ENCODE measurements at regions not wholly inside any gene's neighbourhood (a gene's known extent, or its start where the extent isn't known, plus 50 kb on each side); places are given as distances from the start of the nearest gene placed in this dataset.

DNA sequence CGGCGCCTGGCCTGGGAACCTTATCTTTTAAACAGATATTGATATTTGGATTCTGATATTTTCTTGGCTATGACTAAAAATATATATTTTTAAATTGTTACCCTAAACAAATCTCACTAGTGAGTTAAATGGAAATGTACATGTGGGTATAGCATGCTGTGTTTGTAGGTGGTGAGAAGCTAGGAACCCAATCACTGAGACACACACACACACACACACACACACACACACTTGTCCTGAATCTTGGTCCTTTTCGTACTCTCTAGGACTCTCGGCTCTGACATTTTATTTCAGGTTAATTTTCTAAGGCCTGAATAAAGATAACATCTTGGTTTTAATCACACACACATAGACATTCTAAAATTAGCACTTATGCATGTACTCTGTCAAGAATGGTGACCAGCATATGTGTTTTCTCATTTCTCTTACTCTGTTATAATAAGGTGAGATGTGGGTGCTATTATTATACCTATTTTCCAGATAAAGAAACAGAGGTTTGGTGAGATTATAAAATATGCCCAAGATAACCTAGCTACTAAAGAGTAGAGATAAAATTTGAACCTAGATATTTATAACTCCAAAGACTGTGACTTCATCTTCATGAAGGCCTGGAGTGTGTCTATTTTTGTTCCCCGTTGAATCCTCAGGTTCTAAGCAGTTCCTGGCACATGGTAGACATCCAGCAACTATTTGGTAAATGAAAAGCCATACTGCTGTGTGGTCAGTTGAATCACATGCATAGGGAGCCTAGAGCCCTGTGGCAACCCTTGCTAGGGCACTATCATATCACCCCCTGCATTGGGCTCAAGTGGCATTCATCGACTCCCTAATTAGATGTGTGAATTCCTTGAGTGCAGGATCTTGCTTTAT lies 85.0 kb upstream of the RAB3GAP2 start:
- TF ChIP-seq, protein P1, sequence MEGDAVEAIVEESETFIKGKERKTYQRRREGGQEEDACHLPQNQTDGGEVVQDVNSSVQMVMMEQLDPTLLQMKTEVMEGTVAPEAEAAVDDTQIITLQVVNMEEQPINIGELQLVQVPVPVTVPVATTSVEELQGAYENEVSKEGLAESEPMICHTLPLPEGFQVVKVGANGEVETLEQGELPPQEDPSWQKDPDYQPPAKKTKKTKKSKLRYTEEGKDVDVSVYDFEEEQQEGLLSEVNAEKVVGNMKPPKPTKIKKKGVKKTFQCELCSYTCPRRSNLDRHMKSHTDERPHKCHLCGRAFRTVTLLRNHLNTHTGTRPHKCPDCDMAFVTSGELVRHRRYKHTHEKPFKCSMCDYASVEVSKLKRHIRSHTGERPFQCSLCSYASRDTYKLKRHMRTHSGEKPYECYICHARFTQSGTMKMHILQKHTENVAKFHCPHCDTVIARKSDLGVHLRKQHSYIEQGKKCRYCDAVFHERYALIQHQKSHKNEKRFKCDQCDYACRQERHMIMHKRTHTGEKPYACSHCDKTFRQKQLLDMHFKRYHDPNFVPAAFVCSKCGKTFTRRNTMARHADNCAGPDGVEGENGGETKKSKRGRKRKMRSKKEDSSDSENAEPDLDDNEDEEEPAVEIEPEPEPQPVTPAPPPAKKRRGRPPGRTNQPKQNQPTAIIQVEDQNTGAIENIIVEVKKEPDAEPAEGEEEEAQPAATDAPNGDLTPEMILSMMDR (IDR thresholded peaks at IDR 0.05): no peak
- DNase-seq (ENCODE audit: extremely low spot score, unreplicated experiment): no peak
- Mint-ChIP-seq H3K4me3 (ENCODE audit: unreplicated experiment) (no peak overlapping the region), H3K4me1 (ENCODE audit: unreplicated experiment) (no peaks in the 10 kb centered on the region), H3K27ac (ENCODE audit: unreplicated experiment) (no peak overlapping the region), H3K36me3 (ENCODE audit: unreplicated experiment) (no peaks in the 10 kb centered on the region), H3K27me3 (ENCODE audit: unreplicated experiment) (peaks cover 7% of the 10 kb centered on the region), H3K9me3 (ENCODE audit: unreplicated experiment) (no peaks in the 10 kb centered on the region)

DNA sequence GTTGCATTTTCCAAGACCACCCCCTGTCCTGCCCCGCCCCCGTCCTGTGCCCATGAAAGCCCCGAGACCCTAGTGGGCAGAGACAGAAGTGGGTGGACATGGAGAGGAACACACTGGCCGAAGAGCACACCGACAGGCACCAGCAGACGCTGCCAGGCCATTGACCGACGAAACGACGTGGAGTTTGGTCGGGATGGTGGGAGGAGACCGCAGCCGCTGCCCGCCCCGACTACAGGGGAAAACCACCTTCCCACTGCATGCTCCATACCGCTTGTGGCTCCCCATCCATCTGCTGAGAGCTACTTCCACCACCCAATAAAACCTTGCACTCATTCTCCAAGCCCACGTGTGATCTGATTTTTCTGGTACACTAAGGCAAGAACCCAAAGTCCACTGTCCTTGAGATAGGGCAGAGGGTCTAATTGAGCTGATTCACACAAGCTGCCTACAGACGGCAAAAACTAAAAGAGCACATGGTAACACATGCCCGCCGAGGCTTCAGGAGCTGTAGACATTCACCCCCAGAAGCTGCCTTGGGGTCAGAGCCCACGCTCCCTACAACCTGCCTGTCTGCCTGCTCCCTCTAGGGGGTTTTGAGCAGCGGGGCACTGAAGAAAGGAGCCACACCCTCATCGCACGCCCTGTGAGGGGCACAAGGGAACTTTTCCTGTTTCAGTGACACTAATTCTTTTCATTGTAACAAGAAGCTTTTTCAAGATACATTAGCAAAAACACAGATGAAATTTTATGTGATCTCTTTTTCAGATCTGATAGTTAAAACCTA lies 81.2 kb upstream of the RAB3GAP2 start:
- TF ChIP-seq, protein P1 (IDR thresholded peaks at IDR 0.05): no peak
- Mint-ChIP-seq H3K4me1 (ENCODE audit: unreplicated experiment) (no peaks in the 10 kb centered on the region), H3K4me3 (ENCODE audit: unreplicated experiment) (no peak overlapping the region), H3K27ac (ENCODE audit: unreplicated experiment) (no peak overlapping the region), H3K27me3 (ENCODE audit: unreplicated experiment) (peaks cover 21% of the 10 kb centered on the region), H3K36me3 (ENCODE audit: unreplicated experiment) (no peaks in the 10 kb centered on the region), H3K9me3 (ENCODE audit: unreplicated experiment) (no peaks in the 10 kb centered on the region)
- DNase-seq (ENCODE audit: extremely low spot score, unreplicated experiment): no peak

GRCh38 chr1:220348211-220348610 lies 76.0 kb upstream of the RAB3GAP2 start:
- H3K9me3 Mint-ChIP-seq (ENCODE audit: unreplicated experiment): no peaks in the 10 kb centered on the region
- H3K27me3 Mint-ChIP-seq (ENCODE audit: unreplicated experiment): peaks cover 25% of the 10 kb centered on the region
- no peaks in the 10 kb centered on the region for H3K36me3 Mint-ChIP-seq (ENCODE audit: unreplicated experiment)
- no peaks in the 10 kb centered on the region for H3K4me1 Mint-ChIP-seq (ENCODE audit: unreplicated experiment)
- no peak overlapping the region for H3K27ac Mint-ChIP-seq (ENCODE audit: unreplicated experiment)
- no peak for DNase-seq (ENCODE audit: extremely low spot score, unreplicated experiment)
- TF ChIP-seq, protein P1 (IDR thresholded peaks at IDR 0.05): no peak
- no peak overlapping the region for H3K4me3 Mint-ChIP-seq (ENCODE audit: unreplicated experiment)

GRCh38 chr1:220347654-220348175 lies 75.5 kb upstream of the RAB3GAP2 start:
- Mint-ChIP-seq H3K27me3 (ENCODE audit: unreplicated experiment) (peaks cover 25% of the 10 kb centered on the region), H3K4me3 (ENCODE audit: unreplicated experiment) (no peak overlapping the region), H3K9me3 (ENCODE audit: unreplicated experiment) (no peaks in the 10 kb centered on the region), H3K4me1 (ENCODE audit: unreplicated experiment) (no peaks in the 10 kb centered on the region), H3K27ac (ENCODE audit: unreplicated experiment) (no peak overlapping the region), H3K36me3 (ENCODE audit: unreplicated experiment) (no peaks in the 10 kb centered on the region)
- TF ChIP-seq, protein P1 (IDR thresholded peaks at IDR 0.05): no peak
- DNase-seq (ENCODE audit: extremely low spot score, unreplicated experiment): no peak

DNA sequence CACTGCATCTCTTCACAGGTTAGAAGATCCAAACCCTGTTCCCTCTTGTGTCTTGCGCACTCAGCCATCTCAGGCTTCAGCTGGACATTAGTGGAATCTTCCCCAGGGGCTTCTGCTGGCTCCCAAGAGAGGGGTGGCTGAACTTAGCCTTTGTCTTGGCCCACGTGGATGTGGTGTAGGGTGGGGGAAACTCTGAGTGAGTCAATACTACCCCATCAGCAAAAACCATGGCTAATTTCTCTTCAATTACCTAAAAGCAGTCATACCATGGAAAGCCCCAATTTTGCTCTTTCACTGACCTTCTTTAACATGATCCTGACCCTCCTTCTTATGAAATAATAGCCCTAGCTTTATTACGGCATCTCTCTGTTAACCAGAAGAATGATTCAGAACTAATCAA lies 72.5 kb upstream of the RAB3GAP2 start:
- no peak overlapping the region for H3K27ac Mint-ChIP-seq (ENCODE audit: unreplicated experiment)
- peaks cover 7% of the 10 kb centered on the region for H3K27me3 Mint-ChIP-seq (ENCODE audit: unreplicated experiment)
- no peak overlapping the region for H3K4me3 Mint-ChIP-seq (ENCODE audit: unreplicated experiment)
- no peaks in the 10 kb centered on the region for H3K9me3 Mint-ChIP-seq (ENCODE audit: unreplicated experiment)
- DNase-seq (ENCODE audit: extremely low spot score, unreplicated experiment): no peak
- TF ChIP-seq, protein P1 (IDR thresholded peaks at IDR 0.05): no peak
- no peaks in the 10 kb centered on the region for H3K4me1 Mint-ChIP-seq (ENCODE audit: unreplicated experiment)
- H3K36me3 Mint-ChIP-seq (ENCODE audit: unreplicated experiment): no peaks in the 10 kb centered on the region
